GM18508 (cell line): ENCODE measurements at regions not wholly inside any gene's neighbourhood (a gene's known extent, or its start where the extent isn't known, plus 50 kb on each side); places are given as distances from the start of the nearest gene placed in this dataset.

ENCODE experiments used
- ATAC-seq: cut with Tn5 transposase; IDR thresholded peaks from one replicate; pipeline ENCODE4 v1.9.1; 2021; ENCODE audit warnings: moderate number of reproducible peaks; ENCODE audit not compliant: insufficient read depth, unreplicated experiment

DNA sequence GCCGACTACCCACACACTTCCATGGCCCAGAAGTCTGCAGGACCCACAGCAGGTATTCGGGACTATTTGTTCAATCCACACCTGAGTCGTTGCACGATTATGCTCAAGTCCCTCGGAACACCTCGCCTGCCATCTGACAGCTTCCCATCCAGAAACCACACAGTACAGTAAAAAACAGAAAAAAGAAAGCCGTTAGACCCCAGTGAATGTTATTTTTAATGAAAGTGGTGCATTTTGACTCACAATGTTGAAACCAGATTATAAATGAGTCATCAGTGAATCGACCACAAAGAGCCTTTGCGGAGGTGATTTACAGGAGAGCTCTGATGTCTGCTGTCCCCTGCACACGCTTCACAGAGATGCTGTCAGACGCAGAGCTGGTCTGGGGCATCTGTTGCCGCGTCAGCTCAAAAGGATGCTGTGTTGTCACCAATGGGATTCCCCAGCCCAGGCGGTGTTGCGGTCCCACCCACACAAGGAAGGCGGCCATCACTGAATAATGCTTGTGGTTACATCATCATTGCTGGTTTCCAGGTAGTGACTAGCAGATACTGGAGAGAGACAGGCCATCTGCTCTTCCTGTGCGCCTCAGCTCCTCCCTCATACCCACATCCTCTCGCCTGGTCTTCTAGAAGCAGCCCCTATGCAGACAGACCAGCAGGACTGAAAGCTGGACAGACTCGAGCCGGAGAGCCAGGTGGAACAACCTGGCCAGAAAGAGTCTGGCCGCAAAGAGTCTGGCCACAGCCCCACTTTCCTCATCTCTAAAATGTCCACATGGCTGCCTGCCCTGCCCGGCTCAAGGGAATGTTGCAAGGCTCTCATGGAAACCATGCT lies 116.8 kb downstream of the TOMM20 start:
- peak; percentile 69 for ATAC-seq

DNA sequence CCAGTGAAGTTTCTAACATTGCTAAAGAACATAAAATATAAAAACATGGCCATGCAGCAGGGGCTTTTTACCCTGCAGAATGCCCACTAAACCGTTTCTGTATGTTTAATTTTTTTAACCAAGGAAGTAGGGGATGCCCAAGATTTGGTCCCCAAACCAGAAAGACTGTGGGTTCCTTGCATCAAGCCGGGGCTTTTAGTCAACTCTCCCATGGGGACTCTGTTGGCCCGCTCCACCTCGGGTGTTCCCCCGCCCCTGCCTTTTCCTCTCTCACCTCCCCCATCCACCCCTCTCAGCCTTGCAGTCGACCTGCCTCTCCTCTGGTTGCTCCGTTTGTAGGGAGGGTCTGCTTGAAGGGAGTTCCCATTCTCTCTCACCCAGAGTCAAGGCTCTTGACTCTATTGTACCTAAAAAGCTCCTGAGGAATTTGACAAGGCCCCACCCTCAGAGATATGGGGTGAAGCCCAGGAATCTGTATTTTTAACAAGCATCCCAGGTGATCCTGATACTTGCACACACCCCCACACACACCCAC lies 117.5 kb downstream of the TOMM20 start:
- no peak for ATAC-seq

DNA sequence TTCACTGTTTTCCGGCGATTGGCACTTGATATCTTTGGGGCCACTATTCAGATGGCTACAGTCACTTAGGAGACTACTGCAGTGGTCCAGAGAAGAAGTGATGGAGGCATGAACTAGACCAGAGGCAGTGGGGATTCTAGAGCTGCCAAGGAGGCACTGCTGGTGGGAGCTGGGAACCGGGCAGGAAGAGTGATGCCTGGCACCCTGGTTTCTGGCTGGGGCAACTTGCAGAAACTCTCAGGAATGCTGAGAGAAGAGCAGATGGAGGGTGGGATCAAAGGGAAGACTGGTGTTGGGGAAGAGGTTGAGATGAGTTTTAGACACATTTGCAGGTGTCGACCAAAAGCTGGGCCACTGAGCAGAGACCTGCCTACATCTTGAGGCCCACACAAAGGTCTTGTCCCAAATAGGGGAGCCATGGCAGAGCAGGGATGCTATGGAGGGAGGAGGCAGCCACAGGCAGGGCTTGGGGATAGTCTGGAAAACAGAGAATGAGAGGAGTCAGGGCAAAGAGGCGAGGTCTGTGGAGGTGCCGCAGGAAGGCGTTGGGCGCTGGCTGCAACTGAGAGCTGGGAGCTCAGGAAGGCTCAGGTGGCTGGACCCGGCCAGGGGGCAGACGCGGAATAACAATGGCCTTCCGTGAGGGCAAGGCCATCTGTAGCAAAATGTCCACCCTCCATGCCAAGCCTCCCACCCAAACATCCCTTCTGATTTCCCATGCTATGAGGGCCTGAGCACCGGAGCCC lies 118.9 kb downstream of the TOMM20 start:
- no peak for ATAC-seq

DNA sequence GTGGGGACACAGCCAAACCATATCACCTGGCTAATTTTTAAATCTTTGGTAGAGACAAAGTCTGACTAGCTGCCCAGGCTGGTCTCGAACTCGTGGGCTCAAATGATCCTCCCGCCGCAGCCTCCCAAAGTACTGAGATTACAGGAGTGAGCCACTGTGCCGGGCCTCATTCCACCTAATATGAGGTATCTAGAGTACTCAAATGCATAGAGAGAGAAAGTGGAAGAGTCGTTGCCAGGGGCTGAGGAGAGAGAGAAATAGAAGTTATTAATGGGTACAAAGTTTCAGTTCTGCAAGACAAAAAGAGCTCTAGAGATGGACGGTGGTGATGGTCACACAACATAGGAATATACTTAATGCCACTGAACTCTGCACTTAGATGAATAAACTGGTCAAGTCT lies 119.6 kb downstream of the TOMM20 start:
- no peak for ATAC-seq

DNA sequence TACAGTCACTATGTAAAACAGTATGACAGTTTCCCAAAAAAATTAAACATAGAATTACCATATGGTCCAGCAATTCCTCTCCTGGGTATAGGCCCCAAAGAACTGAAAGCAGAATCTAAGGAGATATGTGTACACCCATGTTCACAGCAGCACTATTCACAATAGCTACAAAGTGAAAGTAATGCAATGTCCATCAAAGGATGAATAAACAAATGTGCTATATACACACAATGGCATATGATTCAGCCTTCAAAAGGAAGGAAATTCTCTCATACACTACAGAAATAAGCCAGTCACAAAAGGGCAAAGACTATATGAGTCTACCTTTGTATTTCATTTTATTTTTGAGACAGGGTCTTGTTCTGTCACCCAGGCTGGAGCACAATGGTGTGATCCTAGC lies 120.4 kb downstream of the TOMM20 start:
- ATAC-seq = no peak

DNA sequence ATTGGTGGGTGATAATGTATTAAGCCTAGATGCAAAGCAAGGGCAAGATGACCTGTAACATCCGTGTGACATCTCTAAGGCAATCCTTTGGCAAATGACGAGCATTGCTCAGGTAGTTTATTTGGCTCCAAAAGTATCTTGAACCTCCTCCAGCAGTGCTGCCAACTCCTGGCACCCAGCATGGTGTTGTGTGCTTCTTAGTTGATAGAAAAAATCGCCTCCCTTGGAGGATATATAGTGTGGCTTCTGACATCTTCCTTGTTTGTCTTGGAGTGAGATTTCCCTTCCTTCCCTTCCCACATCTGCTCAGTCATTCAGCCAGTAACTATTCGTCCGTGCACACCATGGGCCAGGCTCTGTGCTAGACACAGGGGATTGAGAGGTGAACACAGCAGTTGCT lies 121.8 kb downstream of the TOMM20 start:
- ATAC-seq = no peak

DNA sequence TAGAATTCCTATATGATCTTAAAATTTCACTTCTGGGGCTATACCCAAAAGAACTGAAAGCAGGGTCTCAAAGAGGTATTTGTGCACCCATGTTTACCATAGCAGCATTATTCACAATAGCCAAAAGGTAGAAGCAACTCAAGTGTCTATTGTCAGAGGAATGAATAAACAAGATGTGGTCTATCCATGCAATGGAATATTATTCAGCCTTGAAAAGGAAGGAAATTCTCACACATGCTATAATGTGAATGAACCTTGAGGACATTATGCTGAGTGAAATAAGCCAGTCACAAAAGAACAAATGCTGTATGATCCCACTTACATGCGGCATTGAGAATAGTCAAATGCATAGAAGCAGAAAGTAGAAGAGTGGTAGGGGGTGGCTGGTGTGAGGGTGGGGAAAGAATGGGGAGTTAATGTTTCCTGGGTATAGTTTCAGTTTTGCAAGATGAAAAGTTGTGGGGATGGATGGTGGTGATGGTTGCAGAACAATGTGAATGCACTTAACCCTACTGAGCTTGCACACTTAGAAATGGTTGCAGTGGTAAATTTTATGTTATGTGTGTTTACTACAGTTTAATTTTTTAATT lies 122.4 kb downstream of the TOMM20 start:
- no peak for ATAC-seq

DNA sequence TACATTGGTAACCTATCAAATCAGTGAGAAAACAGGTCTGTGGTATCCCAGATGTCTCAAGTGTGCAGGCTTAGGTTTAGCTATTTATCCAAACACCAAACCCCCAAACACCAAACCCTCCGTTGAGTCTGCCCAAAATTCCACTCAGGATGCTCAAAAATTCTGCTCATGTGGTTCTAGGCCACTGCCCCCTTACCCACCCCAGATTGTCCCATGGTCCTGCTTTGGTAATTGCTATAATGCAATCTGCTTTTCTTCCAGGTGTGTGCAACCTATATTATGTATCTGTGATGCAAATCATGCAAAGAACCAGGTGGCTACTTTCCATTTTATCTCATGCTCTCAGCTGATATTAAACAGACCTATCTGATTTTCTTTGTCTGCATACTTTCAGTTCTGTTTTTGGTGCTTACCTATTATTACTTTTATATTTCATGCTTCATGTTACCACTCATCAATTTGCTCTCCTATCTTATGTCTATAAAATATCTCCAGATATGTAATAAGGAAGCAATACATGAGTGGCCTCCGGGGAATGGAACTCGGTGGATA lies 123.7 kb downstream of the TOMM20 start:
- ATAC-seq = no peak

DNA sequence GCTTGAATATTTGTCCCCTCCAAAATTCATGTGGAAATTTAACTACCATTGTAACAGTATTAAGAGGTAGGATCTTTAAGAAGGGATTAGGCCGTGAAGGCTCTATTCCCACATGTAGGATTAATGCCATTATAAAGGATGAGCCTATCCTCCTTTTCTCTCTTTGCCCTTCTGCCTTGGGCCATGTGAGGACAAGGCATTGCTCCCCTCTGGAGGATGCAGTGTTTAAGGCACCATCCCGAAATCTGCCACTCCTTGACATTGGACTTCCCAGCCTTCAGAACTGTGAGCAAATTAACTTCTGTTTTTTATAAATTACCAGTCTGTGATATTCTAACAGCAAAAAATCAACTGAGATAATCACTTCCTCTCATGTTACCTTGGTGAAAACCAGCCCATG lies 124.4 kb downstream of the TOMM20 start:
- no peak for ATAC-seq

DNA sequence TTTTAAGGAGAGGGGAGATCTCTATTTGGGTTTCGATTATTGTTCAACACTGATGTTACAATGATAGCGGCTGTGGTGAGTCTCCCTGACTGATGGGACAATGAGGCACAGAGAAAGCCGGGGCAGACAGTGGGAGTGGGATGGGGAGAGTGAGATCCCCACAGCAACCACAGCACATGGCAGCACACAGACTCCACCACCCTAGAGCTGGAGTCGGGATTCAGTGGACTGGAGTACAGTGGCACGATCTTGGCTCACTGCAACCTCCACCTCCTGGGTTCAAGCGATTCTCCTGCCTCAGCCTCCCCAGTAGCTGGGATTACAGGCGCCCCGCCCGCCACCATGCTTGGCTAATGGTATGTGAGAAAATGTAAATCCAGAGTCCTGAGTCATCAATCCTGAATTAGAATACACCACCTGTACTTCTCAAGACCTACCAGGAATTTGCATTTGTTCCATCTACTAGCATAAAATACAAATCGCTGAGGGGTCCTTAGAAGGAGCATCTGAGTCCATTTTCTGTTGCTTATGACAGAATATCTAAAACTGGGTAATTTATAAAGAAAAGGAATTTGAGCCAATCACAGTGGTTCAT lies 125.8 kb downstream of the TOMM20 start:
- no peak for ATAC-seq

DNA sequence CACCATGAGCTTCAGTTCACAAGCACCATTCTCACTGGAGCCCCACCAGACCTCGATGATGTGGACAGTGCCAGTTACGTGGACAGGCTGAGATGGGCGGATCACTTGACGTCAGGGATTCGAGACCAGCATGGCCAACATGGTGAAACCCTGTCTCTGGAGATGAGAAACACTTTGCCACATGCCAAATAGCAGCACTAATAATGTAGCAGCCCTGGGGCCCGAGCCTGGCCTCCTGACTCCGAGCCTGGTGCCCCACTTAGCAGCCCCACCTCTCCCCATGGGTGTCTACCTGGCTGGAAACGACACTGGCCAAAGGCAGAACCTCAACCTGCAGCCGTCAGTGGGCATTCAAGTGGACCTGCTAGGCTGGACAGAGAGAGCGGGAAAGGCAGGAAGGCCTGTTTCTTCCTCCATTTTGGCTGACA lies 129.1 kb downstream of the TOMM20 start:
- no peak for ATAC-seq

DNA sequence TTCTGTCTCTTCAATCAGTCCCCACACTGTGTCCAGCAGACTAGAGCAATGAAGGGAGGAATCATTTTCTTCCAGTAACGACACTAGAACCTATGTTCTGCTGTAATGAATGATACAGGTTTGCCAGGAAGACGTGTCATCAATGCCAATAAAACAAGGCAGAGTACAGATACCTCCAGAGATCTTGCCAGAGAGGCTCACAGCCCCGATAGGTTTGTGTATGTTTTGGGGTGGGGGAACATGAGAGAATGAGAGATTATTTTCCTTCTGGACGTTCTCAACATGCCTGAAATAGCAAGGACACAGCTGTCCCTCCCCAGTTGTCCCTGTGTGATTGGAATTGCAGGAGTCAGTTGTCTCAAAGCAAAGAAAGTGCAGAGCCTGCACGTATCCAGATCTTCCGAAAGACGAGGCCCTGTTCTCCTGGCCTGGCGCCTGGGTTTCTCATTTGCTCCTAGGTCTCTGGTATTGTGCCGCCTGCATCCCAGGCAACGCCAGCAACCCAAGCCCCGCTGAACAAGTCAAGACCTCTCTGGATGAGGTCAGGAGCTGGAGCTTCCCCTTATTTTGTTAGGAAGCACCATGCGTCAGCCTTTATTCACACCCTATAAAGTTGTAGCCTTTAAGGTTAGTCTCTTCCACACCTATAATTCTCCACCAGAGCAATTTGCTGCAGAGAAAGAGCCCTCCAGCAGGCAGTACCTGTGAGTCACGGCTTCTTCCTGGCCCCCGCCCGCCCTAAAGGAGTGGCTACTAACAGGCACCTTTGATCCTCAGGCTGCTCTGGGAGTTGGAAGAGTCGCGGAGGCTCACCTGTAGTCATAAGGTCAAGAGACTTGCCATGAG lies 130.5 kb downstream of the TOMM20 start:
- ATAC-seq = no peak

DNA sequence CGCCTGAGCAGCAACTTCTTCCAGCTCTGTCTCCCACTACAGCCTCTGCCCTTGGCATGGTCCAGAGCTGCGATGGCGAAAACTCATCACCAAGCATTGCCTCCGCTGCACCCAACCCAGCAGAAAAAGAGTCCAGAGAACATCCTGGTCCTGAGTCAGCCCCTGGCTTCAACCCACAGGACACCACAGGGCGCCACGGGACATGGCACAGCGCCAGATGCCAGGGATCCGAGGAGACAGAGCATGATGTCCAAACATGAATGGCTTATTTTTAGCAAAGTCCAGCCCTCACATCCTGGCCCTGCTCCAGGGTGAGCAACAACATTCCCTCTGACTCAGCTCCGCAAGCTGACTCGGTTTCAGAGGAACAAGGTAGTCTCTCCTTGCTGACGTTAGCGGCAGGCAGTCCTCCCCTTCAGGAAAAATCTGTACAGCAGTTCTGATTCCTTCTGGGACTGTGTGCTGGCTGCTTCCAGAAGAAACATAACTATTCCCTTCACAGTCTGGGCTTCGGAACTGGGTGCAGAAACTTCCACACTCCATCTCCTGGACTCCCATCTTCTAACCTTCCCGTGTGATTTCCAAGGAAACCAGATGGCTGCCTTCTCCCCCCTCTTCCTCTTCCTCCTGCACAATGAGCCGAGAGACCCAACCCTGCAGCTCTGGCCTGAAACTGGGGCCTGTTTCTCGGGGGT lies 131.3 kb downstream of the TOMM20 start:
- ATAC-seq = no peak

DNA sequence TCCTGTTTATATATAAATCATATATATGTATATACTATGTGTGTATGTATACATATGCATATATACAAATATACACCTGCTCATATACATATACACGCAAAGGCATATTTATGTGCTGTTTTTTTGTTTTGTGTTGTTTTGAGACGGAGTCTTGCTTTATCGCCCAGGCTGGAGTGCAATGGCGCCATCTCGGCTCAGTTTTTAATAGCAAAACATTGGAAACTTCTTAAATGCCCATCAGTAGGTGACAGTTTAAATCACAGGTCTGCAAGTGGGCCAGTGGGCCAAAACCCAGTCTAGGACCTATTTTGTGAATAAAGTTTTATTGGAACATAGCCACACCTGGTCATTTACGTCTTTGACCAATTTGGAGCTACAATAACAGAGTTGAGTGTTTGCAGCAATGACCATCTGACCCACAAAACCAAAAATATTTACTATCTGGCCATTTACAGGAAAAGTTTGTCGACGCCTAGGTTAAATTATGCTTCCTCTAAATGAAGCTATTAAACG lies 132.3 kb downstream of the TOMM20 start:
- ATAC-seq = no peak

DNA sequence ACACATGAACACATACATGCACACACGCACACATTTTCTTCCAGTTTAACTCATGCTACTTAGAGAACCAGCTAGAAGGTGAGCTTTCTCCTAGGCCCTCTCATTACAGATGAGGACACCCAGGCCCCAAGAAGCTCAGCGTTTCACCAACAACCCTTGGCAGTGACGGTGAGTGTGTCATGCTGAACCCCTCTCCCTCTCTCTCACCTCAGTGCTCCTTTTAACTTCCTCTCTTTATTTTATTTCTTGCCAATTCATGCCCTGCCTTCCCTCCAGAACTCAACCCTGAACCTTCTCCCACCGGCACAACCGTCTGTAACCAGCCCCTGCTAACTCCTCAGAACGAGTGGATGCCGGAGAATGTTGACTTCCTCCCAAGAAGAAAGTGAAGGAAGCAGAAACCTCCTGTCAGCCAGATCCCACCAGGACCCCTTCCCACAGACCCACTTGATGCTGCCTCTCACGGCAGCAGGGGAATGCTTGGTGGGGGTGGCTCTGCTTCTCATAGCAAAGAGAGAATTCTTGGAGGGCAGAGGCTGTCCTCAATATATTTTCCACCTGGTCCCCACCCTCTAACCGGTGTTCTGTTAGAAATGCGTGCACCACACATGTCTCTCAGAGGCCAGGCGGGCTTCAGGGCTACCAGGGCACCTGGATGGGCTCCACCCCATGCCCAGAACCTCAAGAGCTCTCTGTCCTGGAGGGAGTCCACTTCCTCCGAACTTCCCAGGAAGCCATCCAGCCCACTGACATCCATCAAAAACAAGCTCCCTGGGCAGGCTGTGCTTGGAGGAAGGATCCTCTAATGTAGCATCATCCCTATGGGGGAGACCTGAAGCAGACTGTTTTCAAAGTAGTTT lies 134.0 kb downstream of the TOMM20 start:
- no peak for ATAC-seq

DNA sequence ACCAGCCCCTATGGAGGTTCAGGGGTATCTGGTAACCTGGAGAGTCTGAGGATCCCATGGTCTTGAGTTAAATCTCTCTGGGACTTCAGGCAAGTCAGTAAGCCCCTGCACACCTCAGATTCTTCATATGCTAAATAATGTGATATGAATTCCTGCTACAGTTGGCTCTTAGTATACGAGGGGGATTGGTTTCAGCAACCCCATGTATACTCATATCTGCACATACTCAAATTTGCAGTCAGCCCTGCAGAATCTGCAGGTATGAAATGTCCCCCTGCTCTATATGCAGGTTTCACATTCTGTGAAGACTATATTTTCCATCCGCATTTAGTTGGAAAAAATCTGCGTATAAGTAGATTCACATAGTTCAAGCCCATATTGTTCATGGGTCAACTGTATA lies 136.6 kb downstream of the TOMM20 start:
- no peak for ATAC-seq

DNA sequence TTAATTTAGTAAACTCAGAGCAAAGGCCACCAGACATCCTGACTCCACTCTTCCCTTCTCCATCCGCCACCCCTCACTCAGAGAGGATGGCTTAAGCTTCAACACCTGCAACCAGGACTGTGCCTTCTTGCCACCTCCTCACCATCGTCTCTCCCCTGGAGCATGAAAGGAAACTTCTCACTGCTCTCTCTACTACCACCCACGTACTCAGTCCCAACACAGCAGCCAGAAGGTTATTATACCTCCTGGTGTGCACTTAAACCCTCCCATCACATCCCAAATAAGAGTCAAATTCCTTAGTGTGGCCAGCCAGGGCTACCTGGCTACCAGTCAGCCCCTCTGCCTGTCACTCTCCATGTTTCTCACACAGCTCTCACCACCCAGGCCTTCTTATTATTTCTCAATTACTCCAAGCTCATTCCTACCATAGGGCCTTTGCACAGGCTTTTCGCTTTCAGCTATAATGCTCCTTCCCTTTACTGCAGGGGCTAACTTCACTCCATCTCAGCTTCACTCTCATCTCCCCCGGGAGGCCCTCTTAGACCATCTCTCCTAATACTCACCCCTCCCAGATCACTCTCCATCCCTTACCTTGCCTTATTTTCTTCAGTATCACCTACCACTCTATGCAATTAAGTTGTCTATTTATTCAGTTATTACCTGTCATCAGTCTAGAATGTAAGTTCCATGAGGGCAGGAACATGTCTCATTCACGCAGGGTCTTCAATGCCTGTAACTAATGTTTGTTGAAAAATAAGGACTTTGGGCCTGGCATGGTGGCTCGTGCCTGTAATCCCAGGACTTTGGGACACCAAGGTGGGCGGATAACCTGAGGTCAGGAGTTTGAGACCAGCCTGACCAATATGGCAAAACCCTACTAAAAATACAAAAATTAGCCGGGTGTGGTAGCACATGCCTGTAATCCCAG lies 137.5 kb downstream of the TOMM20 start:
- ATAC-seq = no peak
